HG02571 (cell line): ENCODE measurements at regions not wholly inside any gene's neighbourhood (a gene's known extent, or its start where the extent isn't known, plus 50 kb on each side); places are given as distances from the start of the nearest gene placed in this dataset.
"Not testable (repeated sequence)": the region's sequence is repeated elsewhere in the genome, so short reads cannot be mapped to it uniquely, and the experiment has no call there.

ENCODE experiments used
- ATAC-seq: cut with Tn5 transposase; IDR thresholded peaks from one replicate; pipeline ENCODE4 v1.9.1; 2021; ENCODE audit warnings: mild to moderate bottlenecking, moderate library complexity; ENCODE audit not compliant: unreplicated experiment

- no peak for ATAC-seq
Measured at GRCh38 chr9:3773362-3774060, 247.7 kb upstream of the RFX3 start.

GRCh38 chr9:3769646-3770045, 243.8 kb upstream of the RFX3 start:
- ATAC-seq = no peak

GRCh38 chr9:3768712-3769457, 243.1 kb upstream of the RFX3 start:
- no peak for ATAC-seq

- ATAC-seq = no peak
Measured at GRCh38 chr9:3768286-3768685, 242.5 kb upstream of the RFX3 start.

GRCh38 chr9:3762076-3762475, 236.3 kb upstream of the RFX3 start:
- no peak for ATAC-seq

GRCh38 chr9:3760031-3760430, 234.2 kb upstream of the RFX3 start:
- ATAC-seq = no peak

- no peak for ATAC-seq
Measured at GRCh38 chr9:3758816-3759576, 233.2 kb upstream of the RFX3 start.

GRCh38 chr9:3756071-3756470, 230.3 kb upstream of the RFX3 start:
- no peak for ATAC-seq

GRCh38 chr9:3751125-3751758, 225.4 kb upstream of the RFX3 start:
- no peak for ATAC-seq

GRCh38 chr9:3750321-3750720, 224.5 kb upstream of the RFX3 start:
- no peak for ATAC-seq

GRCh38 chr9:3746296-3747275, 220.8 kb upstream of the RFX3 start:
- ATAC-seq = no peak

- ATAC-seq = no peak
Measured at GRCh38 chr9:3743901-3744413, 218.2 kb upstream of the RFX3 start.

GRCh38 chr9:3742586-3742985, 216.8 kb upstream of the RFX3 start:
- ATAC-seq = no peak

GRCh38 chr9:3741729-3742128, 215.9 kb upstream of the RFX3 start:
- no peak for ATAC-seq

GRCh38 chr9:3740690-3741419, 215.1 kb upstream of the RFX3 start:
- no peak for ATAC-seq

GRCh38 chr9:3736161-3736560, 210.4 kb upstream of the RFX3 start:
- ATAC-seq = no peak

- ATAC-seq = no peak
Measured at GRCh38 chr9:3735251-3735650, 209.4 kb upstream of the RFX3 start.

- ATAC-seq = not testable (repeated sequence)
Measured at GRCh38 chr9:3733527-3734262, 207.9 kb upstream of the RFX3 start.

GRCh38 chr9:3733039-3733408, 207.2 kb upstream of the RFX3 start:
- no peak for ATAC-seq
